ENCODE measurements at regions not wholly inside any gene's neighbourhood (a gene's known extent, or its start where the extent isn't known, plus 50 kb on each side); places are given as distances from the start of the nearest gene placed in this dataset.

- no peak for DNase-seq
These were observed 419.6 kb downstream of the NPIPA7 start for GRCh38 chr16:16798504-16798903.

DNA sequence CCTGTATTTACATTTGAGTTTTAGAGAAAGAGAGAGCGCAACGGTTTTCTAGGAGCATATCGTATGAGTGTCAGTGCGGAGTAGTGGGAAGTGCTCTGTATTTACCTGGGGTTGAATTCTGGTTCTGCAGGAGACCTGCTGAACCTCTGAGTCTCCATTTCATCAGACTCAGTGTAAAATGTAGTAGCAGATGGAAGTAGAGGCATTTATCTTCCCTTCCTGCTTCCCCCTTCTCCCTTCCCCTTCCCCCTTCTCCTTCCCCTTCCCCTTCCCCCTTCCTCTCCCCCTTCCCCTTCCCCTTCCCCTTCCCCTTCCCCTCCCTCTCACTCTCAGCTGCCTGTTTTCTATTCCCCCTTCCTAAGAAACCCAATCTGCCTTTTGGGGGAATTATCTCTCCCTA lies 426.9 kb downstream of the NPIPA7 start:
- no peak for DNase-seq

DNA sequence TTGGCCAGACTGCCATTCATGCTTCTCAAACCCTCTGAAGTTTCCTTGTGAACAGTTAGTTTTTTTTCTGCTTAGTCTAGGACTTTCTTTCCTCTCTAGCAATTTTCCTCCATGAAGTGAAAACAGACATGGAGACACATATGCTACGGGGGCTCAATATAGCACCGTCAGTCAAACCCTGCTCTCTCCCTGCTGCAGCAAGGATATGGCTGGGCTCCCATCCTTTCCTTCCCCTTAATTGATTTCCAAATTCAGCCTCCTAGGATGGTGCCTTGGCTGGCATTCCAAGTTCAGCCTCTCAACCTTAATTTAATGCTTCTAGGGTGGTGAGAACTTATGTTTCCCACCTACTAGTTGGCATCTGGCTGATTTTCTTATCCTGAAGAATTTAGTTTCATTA lies 436.7 kb downstream of the NPIPA7 start:
- DNase-seq, result no peak

- DNase-seq, result no peak
These were observed 438.3 kb downstream of the NPIPA7 start for GRCh38 chr16:16817196-16817595.

DNA sequence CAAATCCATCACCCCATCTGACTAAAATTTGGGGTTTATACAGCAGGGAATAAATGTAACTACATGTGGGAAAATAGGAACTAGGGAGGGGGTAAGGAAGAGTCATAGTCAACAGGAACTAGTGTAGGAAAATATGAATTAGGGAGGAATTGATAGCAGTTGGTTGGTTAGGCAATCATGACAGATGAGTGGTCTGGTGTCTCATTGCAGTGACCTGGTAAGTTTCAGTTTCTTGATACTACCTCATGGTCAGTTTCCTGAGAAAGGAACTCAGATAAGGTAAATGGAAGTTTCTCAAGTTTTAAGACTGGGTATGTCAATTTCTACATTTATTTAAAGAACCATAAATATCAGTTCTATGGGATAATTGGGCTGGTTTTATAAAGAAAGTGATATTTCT lies 442.3 kb downstream of the NPIPA7 start:
- no peak for DNase-seq

DNA sequence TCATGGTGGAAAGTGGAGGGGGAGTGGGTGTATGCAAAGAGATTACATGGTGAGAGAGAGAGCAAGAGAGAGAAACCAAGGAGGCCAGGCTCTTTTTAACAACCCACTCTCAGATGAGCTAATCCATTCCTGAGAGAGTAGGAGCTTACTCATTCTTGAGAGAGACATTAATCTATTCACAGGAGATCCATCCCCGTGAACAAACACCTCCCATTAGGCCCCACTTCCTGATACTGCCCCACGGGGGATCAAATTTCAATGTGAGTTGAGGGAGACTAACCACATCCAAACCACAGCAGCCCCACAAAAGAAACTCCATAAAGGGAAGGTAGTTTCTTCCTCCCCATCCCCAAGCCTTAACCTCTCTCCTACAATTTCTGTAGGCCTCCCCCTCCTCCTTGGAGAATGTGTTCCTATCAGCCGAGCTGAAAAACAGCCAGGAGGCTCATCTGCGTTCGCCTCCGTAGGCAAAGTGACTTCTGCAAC lies 450.0 kb downstream of the NPIPA7 start:
- no peak for DNase-seq

DNA sequence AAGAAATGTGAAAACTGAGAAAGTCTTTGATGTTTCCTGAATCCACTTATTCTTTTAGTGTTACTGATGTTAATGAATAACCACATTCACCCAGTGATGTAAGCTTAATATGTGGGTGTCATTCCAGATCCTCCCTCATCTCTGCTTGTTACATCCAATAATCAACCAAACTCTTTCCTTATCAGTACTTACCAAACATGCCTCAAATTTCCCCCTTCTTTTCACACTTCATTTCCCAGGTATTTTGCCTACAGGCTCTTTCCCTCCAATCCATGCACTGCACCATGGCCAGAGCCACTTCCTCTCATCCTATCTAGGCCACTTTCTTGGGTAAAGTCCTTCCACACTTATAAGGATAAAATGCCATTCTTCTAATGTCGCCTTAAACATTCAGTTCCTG lies 451.5 kb downstream of the NPIPA7 start:
- DNase-seq, result no peak

- no peak for DNase-seq
These were observed 452.0 kb downstream of the NPIPA7 start for GRCh38 chr16:16830973-16831372.

GRCh38 chr16:16833165-16833564 lies 454.2 kb downstream of the NPIPA7 start:
- no peak for DNase-seq

GRCh38 chr16:16850274-16850673 lies 471.3 kb downstream of the NPIPA7 start:
- no peak for DNase-seq

DNA sequence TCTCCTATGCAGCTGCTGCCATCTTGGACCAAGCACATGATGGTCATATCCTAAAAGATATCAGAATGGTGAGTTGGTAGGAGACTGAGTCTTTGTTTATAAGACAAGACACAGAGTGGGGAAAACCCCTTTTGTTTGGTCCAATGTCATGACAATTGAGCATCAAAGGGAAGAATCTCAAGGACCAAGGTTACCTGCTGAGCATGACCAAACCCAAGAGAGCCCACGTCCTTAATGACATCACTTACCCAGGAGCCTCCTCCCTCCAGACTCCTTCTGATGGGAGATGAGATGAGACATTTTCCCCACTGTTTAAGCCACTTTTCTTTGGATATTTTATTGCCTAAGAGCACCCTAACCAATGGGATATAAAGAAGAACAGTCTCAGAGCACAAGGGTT lies 478.1 kb downstream of the NPIPA7 start:
- no peak for DNase-seq

DNA sequence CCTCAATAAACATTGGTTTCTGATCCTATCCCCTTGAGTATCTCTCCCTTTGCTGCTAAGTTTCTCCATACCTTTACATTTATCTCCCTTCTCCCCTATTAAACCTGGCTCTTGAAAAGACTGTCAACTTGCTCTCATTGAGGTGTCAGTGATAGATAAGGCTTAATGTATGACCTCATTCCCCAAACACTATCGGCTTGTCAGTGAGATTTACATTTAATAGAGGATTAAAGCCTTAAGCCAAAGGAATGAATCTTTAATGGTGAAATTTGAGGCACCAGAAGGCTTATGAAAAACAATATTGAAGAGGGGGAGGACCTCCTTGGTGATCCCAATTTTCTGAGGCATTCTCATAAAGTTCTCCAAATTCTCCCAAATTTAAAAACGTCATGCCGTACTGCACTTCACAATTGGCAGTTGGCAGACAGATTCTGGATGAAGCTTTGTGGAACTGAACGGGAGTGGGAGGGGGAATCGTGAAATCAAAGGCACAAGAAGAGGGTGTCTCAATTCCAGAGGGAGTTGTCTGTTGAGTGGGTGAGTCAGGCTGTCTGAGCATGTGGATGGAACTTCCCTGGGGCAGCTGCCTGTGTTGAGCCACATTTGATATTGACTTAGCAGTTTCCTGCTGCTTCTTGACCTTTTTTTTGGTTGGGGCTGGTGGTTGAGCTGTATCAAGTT lies 478.8 kb downstream of the NPIPA7 start:
- DNase-seq, result no peak

DNA sequence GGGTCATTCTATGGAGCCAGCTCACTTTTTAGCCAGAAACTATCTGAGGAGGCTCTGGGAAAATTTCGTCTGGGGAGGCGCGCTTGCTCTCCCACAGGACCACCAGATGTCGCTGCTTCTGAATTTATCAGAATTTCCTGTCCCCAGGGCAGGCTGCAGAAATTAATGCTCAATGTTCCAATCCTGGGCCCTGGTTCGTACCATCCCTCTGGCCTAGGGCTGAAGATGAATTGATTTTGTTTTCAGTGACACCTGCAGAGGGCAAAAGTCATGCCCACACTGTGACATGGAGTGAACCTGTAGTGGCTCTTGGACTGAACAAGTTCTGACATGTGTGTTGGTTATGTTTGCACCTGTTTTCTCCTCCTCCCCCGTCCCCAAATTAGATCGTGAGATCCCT lies 482.6 kb downstream of the NPIPA7 start:
- peak; percentile 45 to 56 for DNase-seq

- DNase-seq, result no peak
These were observed 484.7 kb downstream of the NPIPA7 start for GRCh38 chr16:16863672-16864071.

DNA sequence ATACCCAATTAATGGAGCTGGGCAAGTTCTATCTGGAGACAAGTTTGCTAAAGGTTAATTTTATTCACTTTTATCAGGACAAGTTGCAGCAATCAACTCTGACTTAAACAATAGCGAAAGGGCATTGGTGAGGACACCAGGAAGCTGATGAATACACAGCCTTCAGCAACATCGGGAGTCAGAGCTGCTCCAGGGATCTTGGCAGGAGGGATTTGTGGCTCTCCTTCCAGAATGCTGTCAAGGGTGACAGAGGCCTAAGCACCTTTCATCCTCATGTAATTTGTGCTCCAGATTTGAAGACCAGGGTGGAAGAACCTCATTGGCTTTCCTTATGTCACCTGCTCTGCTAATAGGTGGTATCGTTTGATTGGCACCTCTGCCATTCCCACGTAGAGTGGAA lies 485.6 kb downstream of the NPIPA7 start:
- DNase-seq, result no peak

DNA sequence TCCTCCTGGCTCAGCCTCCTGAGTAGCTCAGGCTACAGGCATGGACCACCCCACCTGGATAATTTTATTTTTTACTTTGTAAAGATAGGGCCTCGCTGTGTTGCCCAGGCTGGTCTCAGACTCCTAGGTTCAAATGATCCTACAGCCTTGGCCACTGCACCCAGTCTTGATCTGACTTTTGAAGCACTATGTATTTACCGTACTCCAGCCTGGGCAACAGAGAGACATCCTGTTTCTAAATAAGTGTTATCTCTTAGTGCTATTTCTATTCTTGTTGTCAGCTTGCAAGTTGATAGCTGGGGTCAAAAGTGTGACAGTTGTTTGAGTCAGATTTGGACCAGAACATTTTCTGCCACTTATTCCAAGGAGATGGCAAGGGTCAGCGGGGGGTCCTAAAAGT lies 486.4 kb downstream of the NPIPA7 start:
- DNase-seq, result no peak

DNA sequence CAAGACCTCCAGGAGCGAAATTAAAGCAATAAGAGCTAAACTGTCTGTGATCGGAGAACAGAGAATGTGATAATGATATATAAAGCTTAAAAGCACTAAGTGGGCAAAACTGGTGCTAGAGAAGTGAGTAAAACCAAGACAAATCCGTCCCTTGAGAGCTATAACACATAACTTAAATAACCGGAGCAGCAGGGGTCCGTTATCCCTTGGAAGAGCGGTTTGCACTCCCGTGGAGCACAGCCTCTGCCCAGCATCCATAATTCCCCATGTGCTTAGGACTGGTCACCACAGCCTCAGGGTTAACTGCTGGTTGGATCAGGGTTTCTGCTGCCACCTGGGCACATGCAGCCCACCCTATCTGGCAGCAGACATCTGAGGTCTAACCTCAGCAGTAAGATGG lies 489.0 kb downstream of the NPIPA7 start:
- DNase-seq, result no peak

- no peak for DNase-seq
These were observed 489.8 kb downstream of the NPIPA7 start for GRCh38 chr16:16868727-16869126.

DNA sequence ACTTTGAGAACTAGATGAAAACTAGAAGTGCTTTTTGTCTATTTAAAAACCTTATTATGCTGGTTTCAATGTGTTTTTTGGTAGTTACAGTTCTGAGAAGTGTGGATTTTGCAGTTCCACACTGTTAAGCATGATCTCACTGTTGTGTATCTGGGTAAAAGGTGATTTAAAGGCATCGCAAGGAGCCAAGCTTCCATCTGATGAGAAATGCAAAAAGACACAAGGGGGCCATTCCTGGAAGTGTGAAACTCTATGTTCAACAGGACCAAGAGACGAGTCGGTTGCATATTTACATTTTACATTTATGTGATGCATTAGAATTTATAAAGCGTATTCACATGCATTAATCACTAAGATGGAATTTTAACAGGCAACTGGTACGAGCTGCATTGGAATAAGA lies 490.8 kb downstream of the NPIPA7 start:
- no peak for DNase-seq

DNA sequence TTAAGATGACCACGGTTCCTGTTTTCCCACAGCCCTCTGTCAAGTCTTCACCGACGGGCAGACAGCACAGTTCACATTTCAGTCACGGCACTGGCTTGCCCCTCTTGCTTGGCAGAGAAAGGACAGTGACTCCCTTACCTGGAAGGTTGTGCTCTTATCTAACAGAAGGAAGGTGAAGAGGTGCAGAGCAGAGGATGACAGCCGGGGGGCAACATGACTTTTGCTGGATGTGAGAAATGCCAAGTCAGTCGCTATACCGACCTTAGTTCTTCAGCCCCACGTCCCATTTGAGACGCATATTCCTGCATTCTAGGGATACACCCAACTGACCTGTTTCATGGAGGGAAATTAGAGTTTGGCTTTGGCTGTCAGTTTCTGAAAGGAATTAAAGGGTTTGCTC lies 492.3 kb downstream of the NPIPA7 start:
- no peak for DNase-seq

DNA sequence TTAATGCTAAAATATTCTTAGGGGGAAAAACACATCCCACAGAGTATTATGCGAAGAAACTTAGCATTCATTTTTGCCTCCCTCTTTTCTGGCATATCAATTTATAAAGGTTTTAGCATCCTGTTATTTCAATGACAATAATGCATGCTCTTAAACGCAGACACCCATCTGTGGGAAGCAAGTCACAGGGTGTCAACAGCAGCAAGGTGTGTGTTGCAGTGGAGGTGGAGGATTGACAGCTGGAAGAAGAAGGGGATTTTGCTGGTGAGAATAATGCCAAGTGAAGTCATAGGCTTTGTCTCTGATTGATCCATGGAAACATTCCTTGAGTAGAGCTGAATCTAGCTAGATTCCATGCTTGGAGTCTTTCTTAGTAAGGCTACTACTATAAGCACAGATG lies 498.1 kb downstream of the NPIPA7 start:
- no peak for DNase-seq

GRCh38 chr16:16879567-16880251 lies 500.8 kb downstream of the NPIPA7 start:
- no peak for DNase-seq

DNA sequence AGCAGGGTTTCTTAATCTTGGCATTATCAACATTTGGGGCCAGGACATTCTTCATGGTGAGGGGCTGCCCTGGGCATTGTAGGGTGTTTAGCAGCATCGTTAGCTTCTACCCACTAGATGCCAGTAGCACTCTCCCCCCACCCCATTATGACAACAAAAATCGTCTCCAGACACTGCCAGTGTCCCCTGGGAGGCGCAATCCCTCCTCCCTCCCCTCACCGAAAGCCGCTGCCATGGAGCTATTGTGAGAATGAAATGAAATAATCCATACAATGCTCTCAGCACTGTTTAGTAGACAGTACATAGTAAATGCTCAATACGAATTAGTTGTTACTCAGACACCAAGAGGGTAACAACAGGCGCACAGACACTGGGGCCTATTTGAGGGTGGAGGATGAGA lies 502.9 kb downstream of the NPIPA7 start:
- DNase-seq, result no peak

GRCh38 chr16:16882766-16883165 lies 503.8 kb downstream of the NPIPA7 start:
- no peak for DNase-seq

DNA sequence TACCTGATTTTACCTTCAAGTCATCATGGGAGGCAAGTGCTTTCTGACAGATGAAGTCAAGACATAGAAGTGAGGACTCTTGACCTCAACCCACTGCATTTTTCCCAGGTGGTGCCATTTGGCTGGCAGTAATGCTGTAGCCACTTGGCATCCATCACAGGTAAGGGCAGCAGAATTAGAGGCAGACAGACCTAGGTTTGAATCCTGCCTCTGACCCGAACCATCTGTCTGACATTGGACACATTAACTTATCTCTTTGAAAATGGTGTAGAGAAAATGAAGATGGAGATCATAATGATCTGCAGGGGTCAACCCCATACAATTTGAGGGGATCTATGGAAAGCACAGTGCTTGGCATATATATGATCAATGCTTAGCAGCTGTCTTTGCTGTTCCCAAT lies 505.5 kb downstream of the NPIPA7 start:
- no peak for DNase-seq
